GM19468 (cell line): ENCODE measurements at regions not wholly inside any gene's neighbourhood (a gene's known extent, or its start where the extent isn't known, plus 50 kb on each side); places are given as distances from the start of the nearest gene placed in this dataset.
"Not testable (repeated sequence)": the region's sequence is repeated elsewhere in the genome, so short reads cannot be mapped to it uniquely, and the experiment has no call there.

Source experiments
- ATAC-seq: cut with Tn5 transposase; IDR thresholded peaks from one replicate; pipeline ENCODE4 v1.9.1; 2021; ENCODE audit warnings: mild to moderate bottlenecking, moderate library complexity, moderate number of reproducible peaks; ENCODE audit not compliant: unreplicated experiment; ENCODE audit errors: extremely low read depth

- no peak for ATAC-seq
Observed at GRCh38 chr13:73520566-73521289, 461.9 kb downstream of the KLF5 start.

GRCh38 chr13:73520135-73520534 is 461.3 kb downstream of the KLF5 start:
- not testable (repeated sequence) for ATAC-seq

GRCh38 chr13:73519396-73520116 is 460.8 kb downstream of the KLF5 start:
- no peak for ATAC-seq

GRCh38 chr13:73517766-73518165 is 459.0 kb downstream of the KLF5 start:
- ATAC-seq = no peak

- ATAC-seq = no peak
Observed at GRCh38 chr13:73516731-73517130, 457.9 kb downstream of the KLF5 start.

GRCh38 chr13:73514208-73514607 is 455.4 kb downstream of the KLF5 start:
- ATAC-seq = no peak

- ATAC-seq = no peak
Observed at GRCh38 chr13:73513751-73514150, 454.9 kb downstream of the KLF5 start.

- no peak for ATAC-seq
Observed at GRCh38 chr13:73508841-73509240, 450.0 kb downstream of the KLF5 start.

GRCh38 chr13:73505376-73505890 is 446.6 kb downstream of the KLF5 start:
- no peak for ATAC-seq

- no peak for ATAC-seq
Observed at GRCh38 chr13:73499695-73500094, 440.9 kb downstream of the KLF5 start.

GRCh38 chr13:73497430-73497829 is 438.6 kb downstream of the KLF5 start:
- no peak for ATAC-seq

GRCh38 chr13:73496711-73497110 is 437.9 kb downstream of the KLF5 start:
- ATAC-seq = no peak

GRCh38 chr13:73492811-73493210 is 434.0 kb downstream of the KLF5 start:
- ATAC-seq = no peak

GRCh38 chr13:73482556-73482955 is 423.8 kb downstream of the KLF5 start:
- no peak for ATAC-seq

GRCh38 chr13:73481886-73482445 is 423.2 kb downstream of the KLF5 start:
- no peak for ATAC-seq

GRCh38 chr13:73480779-73481559 is 422.2 kb downstream of the KLF5 start:
- ATAC-seq = no peak

GRCh38 chr13:73479856-73480255 is 421.1 kb downstream of the KLF5 start:
- no peak for ATAC-seq

- no peak for ATAC-seq
Observed at GRCh38 chr13:73479351-73479750, 420.5 kb downstream of the KLF5 start.

GRCh38 chr13:73477441-73477840 is 418.6 kb downstream of the KLF5 start:
- no peak for ATAC-seq

- ATAC-seq = no peak
Observed at GRCh38 chr13:73473016-73473415, 414.2 kb downstream of the KLF5 start.
